Inferior parietal cortex (tissue), 1 donor: ENCODE measurements at regions not wholly inside any gene's neighbourhood (a gene's known extent, or its start where the extent isn't known, plus 50 kb on each side); places are given as distances from the start of the nearest gene placed in this dataset.
"Not testable (repeated sequence)": the region's sequence is repeated elsewhere in the genome, so short reads cannot be mapped to it uniquely, and the experiment has no call there.

Experiments used
- DNase-seq: peaks from one replicate; pipeline ENCODE4 v3.0.0-alpha.2; 2016; ENCODE audit errors: extremely low spot score

GRCh38 chr1:143842058-143842457 is 129.7 kb downstream of the FAM72C start:
- DNase-seq = not testable (repeated sequence)

- DNase-seq = not testable (repeated sequence)
These were observed 132.6 kb downstream of the FAM72C start for GRCh38 chr1:143839182-143839581.

- not testable (repeated sequence) for DNase-seq
These were observed 133.2 kb downstream of the FAM72C start for GRCh38 chr1:143838598-143838929.

- not testable (repeated sequence) for DNase-seq
These were observed 133.7 kb downstream of the FAM72C start for GRCh38 chr1:143837924-143838597.

GRCh38 chr1:143833376-143833775 is 138.4 kb downstream of the FAM72C start:
- DNase-seq = not testable (repeated sequence)

- not testable (repeated sequence) for DNase-seq
These were observed 139.4 kb downstream of the FAM72C start for GRCh38 chr1:143832379-143832716.

GRCh38 chr1:143831479-143832378 is 140.1 kb downstream of the FAM72C start:
- DNase-seq = not testable (repeated sequence)

- not testable (repeated sequence) for DNase-seq
These were observed 145.6 kb downstream of the FAM72C start for GRCh38 chr1:143826162-143826561.

GRCh38 chr1:143824266-143824665 is 147.5 kb downstream of the FAM72C start:
- not testable (repeated sequence) for DNase-seq

GRCh38 chr1:143820058-143820457 is 151.7 kb downstream of the FAM72C start:
- not testable (repeated sequence) for DNase-seq

- not testable (repeated sequence) for DNase-seq
These were observed 155.4 kb downstream of the FAM72C start for GRCh38 chr1:143816369-143816768.

GRCh38 chr1:143805374-143805773 is 166.4 kb downstream of the FAM72C start:
- DNase-seq = not testable (repeated sequence)

GRCh38 chr1:143804707-143805356 is 167.0 kb downstream of the FAM72C start:
- not testable (repeated sequence) for DNase-seq

GRCh38 chr1:143803927-143804411 is 167.8 kb downstream of the FAM72C start:
- peak; percentile 8 for DNase-seq

GRCh38 chr1:143803095-143803494 is 168.7 kb downstream of the FAM72C start:
- DNase-seq = not testable (repeated sequence)

GRCh38 chr1:143799568-143800187 is 172.1 kb downstream of the FAM72C start:
- DNase-seq = not testable (repeated sequence)

- DNase-seq = not testable (repeated sequence)
These were observed 175.4 kb downstream of the FAM72C start for GRCh38 chr1:143796369-143796768.

GRCh38 chr1:143792047-143792937 is 179.5 kb downstream of the FAM72C start:
- DNase-seq = not testable (repeated sequence)

- DNase-seq = not testable (repeated sequence)
These were observed 185.4 kb downstream of the FAM72C start for GRCh38 chr1:143786381-143786780.

- DNase-seq = not testable (repeated sequence)
These were observed 185.9 kb downstream of the FAM72C start for GRCh38 chr1:143785883-143786282.
